ENCODE measurements at regions not wholly inside any gene's neighbourhood (a gene's known extent, or its start where the extent isn't known, plus 50 kb on each side); places are given as distances from the start of the nearest gene placed in this dataset.

- whole genome bisulfite sequencing, result 61% methylated on average over 8 of the region's 8 CpGs
- Histone ChIP-seq H3K27me3 (ENCODE audit: control insufficient read depth, insufficient read depth) (no peaks in the 10 kb centered on the region), H3K27ac (ENCODE audit: low read length) (no peak overlapping the region), H3K4me1 (ENCODE audit: control insufficient read depth, insufficient read depth, low read length) (no peaks in the 10 kb centered on the region), H3K4me3 (ENCODE audit: low read length) (no peak overlapping the region), H3K9me3 (ENCODE audit: control insufficient read depth, low read length) (no peaks in the 10 kb centered on the region)
- ATAC-seq (no peak), DNase-seq (no peak)
- intact Hi-C loops (cut with DNase I), result no loop called here
Measured at GRCh38 chrX:79570524-79571240, 203.5 kb upstream of the ITM2A start.

- Histone ChIP-seq H3K4me1 (ENCODE audit: control insufficient read depth, insufficient read depth, low read length) (no peaks in the 10 kb centered on the region), H3K9me3 (ENCODE audit: control insufficient read depth, low read length) (no peaks in the 10 kb centered on the region), H3K4me3 (ENCODE audit: low read length) (no peak overlapping the region), H3K27ac (ENCODE audit: low read length) (no peak overlapping the region), H3K27me3 (ENCODE audit: control insufficient read depth, insufficient read depth) (no peaks in the 10 kb centered on the region)
- intact Hi-C loops (cut with DNase I), result no loop called here
- DNase-seq, result no peak
- ATAC-seq, result no peak
Measured at GRCh38 chrX:79568309-79568708, 201.2 kb upstream of the ITM2A start.

GRCh38 chrX:79564362-79564761 lies 197.2 kb upstream of the ITM2A start:
- DNase-seq (no peak), ATAC-seq (no peak)
- Histone ChIP-seq H3K27me3 (ENCODE audit: control insufficient read depth, insufficient read depth) (no peaks in the 10 kb centered on the region), H3K4me3 (ENCODE audit: low read length) (no peak overlapping the region), H3K27ac (ENCODE audit: low read length) (no peak overlapping the region), H3K4me1 (ENCODE audit: control insufficient read depth, insufficient read depth, low read length) (no peaks in the 10 kb centered on the region), H3K9me3 (ENCODE audit: control insufficient read depth, low read length) (no peaks in the 10 kb centered on the region)
- WGBS, result 71% methylated on average over 2 of the region's 2 CpGs
- intact Hi-C loops (cut with DNase I), result no loop called here

GRCh38 chrX:79559290-79559689 lies 192.2 kb upstream of the ITM2A start:
- Histone ChIP-seq H3K4me3 (ENCODE audit: low read length) (no peak overlapping the region), H3K27ac (ENCODE audit: low read length) (no peak overlapping the region), H3K4me1 (ENCODE audit: control insufficient read depth, insufficient read depth, low read length) (no peaks in the 10 kb centered on the region), H3K9me3 (ENCODE audit: control insufficient read depth, low read length) (no peaks in the 10 kb centered on the region), H3K27me3 (ENCODE audit: control insufficient read depth, insufficient read depth) (no peaks in the 10 kb centered on the region)
- DNase-seq, result no peak
- intact Hi-C loops (cut with DNase I), result no loop called here
- no peak for ATAC-seq
- 43% methylated on average over 2 of the region's 2 CpGs for WGBS

- ATAC-seq, result no peak
- H3K9me3 ChIP-seq (ENCODE audit: control insufficient read depth, low read length), result no peaks in the 10 kb centered on the region
- intact Hi-C loops (cut with DNase I), result no loop called here
- no peak for DNase-seq
- H3K4me1 ChIP-seq (ENCODE audit: control insufficient read depth, insufficient read depth, low read length), result no peaks in the 10 kb centered on the region
- no peak overlapping the region for H3K27ac ChIP-seq (ENCODE audit: low read length)
- no peaks in the 10 kb centered on the region for H3K27me3 ChIP-seq (ENCODE audit: control insufficient read depth, insufficient read depth)
- H3K4me3 ChIP-seq (ENCODE audit: low read length), result no peak overlapping the region
Measured at GRCh38 chrX:79557212-79557611, 190.1 kb upstream of the ITM2A start.

- Histone ChIP-seq H3K27ac (ENCODE audit: low read length) (no peak overlapping the region), H3K4me1 (ENCODE audit: control insufficient read depth, insufficient read depth, low read length) (no peaks in the 10 kb centered on the region), H3K27me3 (ENCODE audit: control insufficient read depth, insufficient read depth) (no peaks in the 10 kb centered on the region), H3K9me3 (ENCODE audit: control insufficient read depth, low read length) (no peaks in the 10 kb centered on the region), H3K4me3 (ENCODE audit: low read length) (no peak overlapping the region)
- 8% methylated on average over 2 of the region's 2 CpGs for WGBS
- ATAC-seq, result no peak
- intact Hi-C loops (cut with DNase I), result no loop called here
- no peak for DNase-seq
Measured at GRCh38 chrX:79556800-79557199, 189.7 kb upstream of the ITM2A start.

- Histone ChIP-seq H3K4me1 (ENCODE audit: control insufficient read depth, insufficient read depth, low read length) (no peaks in the 10 kb centered on the region), H3K27me3 (ENCODE audit: control insufficient read depth, insufficient read depth) (no peaks in the 10 kb centered on the region), H3K9me3 (ENCODE audit: control insufficient read depth, low read length) (no peaks in the 10 kb centered on the region), H3K27ac (ENCODE audit: low read length) (no peak overlapping the region), H3K4me3 (ENCODE audit: low read length) (no peak overlapping the region)
- WGBS, result 82% methylated on average over 27 of the region's 27 CpGs
- intact Hi-C loops (cut with DNase I), result no loop called here
- DNase-seq (peak in 1 of 3 donors; percentile 36), ATAC-seq (no peak)
Measured at GRCh38 chrX:79530310-79531108, 163.4 kb upstream of the ITM2A start.

GRCh38 chrX:79524642-79525041 lies 157.5 kb upstream of the ITM2A start:
- H3K9me3 ChIP-seq (ENCODE audit: control insufficient read depth, low read length), result no peaks in the 10 kb centered on the region
- no peaks in the 10 kb centered on the region for H3K4me1 ChIP-seq (ENCODE audit: control insufficient read depth, insufficient read depth, low read length)
- no peaks in the 10 kb centered on the region for H3K27me3 ChIP-seq (ENCODE audit: control insufficient read depth, insufficient read depth)
- H3K27ac ChIP-seq (ENCODE audit: low read length), result no peak overlapping the region
- intact Hi-C loops (cut with DNase I), result no loop called here
- 47% methylated on average over 2 of the region's 2 CpGs for WGBS
- H3K4me3 ChIP-seq (ENCODE audit: low read length), result no peak overlapping the region
- DNase-seq (no peak), ATAC-seq (no peak)

GRCh38 chrX:79515529-79515928 lies 148.4 kb upstream of the ITM2A start:
- Histone ChIP-seq H3K4me3 (ENCODE audit: low read length) (no peak overlapping the region), H3K4me1 (ENCODE audit: control insufficient read depth, insufficient read depth, low read length) (no peaks in the 10 kb centered on the region), H3K27ac (ENCODE audit: low read length) (no peak overlapping the region), H3K9me3 (ENCODE audit: control insufficient read depth, low read length) (no peaks in the 10 kb centered on the region), H3K27me3 (ENCODE audit: control insufficient read depth, insufficient read depth) (no peaks in the 10 kb centered on the region)
- intact Hi-C loops (cut with DNase I), result no loop called here
- 69% methylated on average over 7 of the region's 7 CpGs for WGBS
- DNase-seq (no peak), ATAC-seq (no peak)

GRCh38 chrX:79511799-79512198 lies 144.7 kb upstream of the ITM2A start:
- Histone ChIP-seq H3K27ac (ENCODE audit: low read length) (no peak overlapping the region), H3K27me3 (ENCODE audit: control insufficient read depth, insufficient read depth) (no peaks in the 10 kb centered on the region), H3K4me3 (ENCODE audit: low read length) (no peak overlapping the region), H3K9me3 (ENCODE audit: control insufficient read depth, low read length) (no peaks in the 10 kb centered on the region), H3K4me1 (ENCODE audit: control insufficient read depth, insufficient read depth, low read length) (no peaks in the 10 kb centered on the region)
- DNase-seq, result no peak
- 79% methylated on average over 1 of the region's 1 CpG for WGBS
- ATAC-seq, result no peak
- intact Hi-C loops (cut with DNase I), result no loop called here

- H3K4me1 ChIP-seq (ENCODE audit: control insufficient read depth, insufficient read depth, low read length), result no peaks in the 10 kb centered on the region
- H3K9me3 ChIP-seq (ENCODE audit: control insufficient read depth, low read length), result no peaks in the 10 kb centered on the region
- no peaks in the 10 kb centered on the region for H3K27me3 ChIP-seq (ENCODE audit: control insufficient read depth, insufficient read depth)
- ATAC-seq, result no peak
- intact Hi-C loops (cut with DNase I), result no loop called here
- no peak overlapping the region for H3K4me3 ChIP-seq (ENCODE audit: low read length)
- no peak overlapping the region for H3K27ac ChIP-seq (ENCODE audit: low read length)
- DNase-seq, result no peak
- 41% methylated on average over 3 of the region's 3 CpGs for WGBS
Measured at GRCh38 chrX:79506001-79506400, 138.9 kb upstream of the ITM2A start.

Measured in right cardiac atrium (tissue), 5 donors.